Vagina (tissue), 2 donors: ENCODE measurements at regions not wholly inside any gene's neighbourhood (a gene's known extent, or its start where the extent isn't known, plus 50 kb on each side); places are given as distances from the start of the nearest gene placed in this dataset.

ENCODE experiments used
- DNase-seq, 2 donors: peaks; one replicate each; pipeline ENCODE4 v3.0.0-alpha.2; 2017; ENCODE audit errors: extremely low spot score in 2 of 2
- H3K27ac ChIP-seq: fragments of 200-600 bp; sonication (generic); one replicate; pipeline ENCODE4 v1.5.1; 2019
- H3K27me3 ChIP-seq: fragments of 200-600 bp; sonication (generic); one replicate; pipeline ENCODE4 v1.5.1; 2019
- H3K36me3 ChIP-seq, 2 donors: fragments of 200-600 bp; sonication (generic); one replicate each; pipeline ENCODE4 v1.5.1; 2017 to 2019
- H3K4me1 ChIP-seq: fragments of 200-600 bp; sonication (generic); one replicate; pipeline ENCODE4 v1.5.1; 2019
- H3K4me3 ChIP-seq, 2 donors: fragments of 200-600 bp; sonication (generic); 1 replicate in 1 of 2; 2 replicates in 1 of 2; pipeline ENCODE4 v1.5.1; 2016 to 2019
- H3K9me3 ChIP-seq: fragments of 200-600 bp; sonication (generic); one replicate; pipeline ENCODE4 v1.5.1; 2019
- POLR2A ChIP-seq, 2 donors: fragments of 450-650 bp; IDR thresholded peaks; one replicate each; pipeline ENCODE4 v1.6.1; 2017; ENCODE audit warnings: antibody characterized with exemption in 2 of 2, mild to moderate bottlenecking in 2 of 2, moderate library complexity in 2 of 2
- POLR2AphosphoS5 ChIP-seq, 2 donors: sonication (generic); formaldehyde crosslinking; IDR thresholded peaks; one replicate each; pipeline ENCODE4 v1.9.0; 2017; ENCODE audit warnings: antibody characterized with exemption in 2 of 2, mild to moderate bottlenecking in 2 of 2, low read depth in 1 of 2; ENCODE audit not compliant: insufficient read depth in 1 of 2
- intact Hi-C: fragments of 100-400 bp; cut with DNase I; formaldehyde crosslinking; loops from one replicate; pipeline ENCODE4 v1.15.1; 2023
- TF ChIP-seq, protein P1 (sequence below), 3 experiments: fragments of 450-650 bp in 2 of 3; fragments of 200-600 bp in 1 of 3; sonication (generic) in 1 of 3; IDR thresholded peaks; one replicate each; pipeline ENCODE4 v1.5.1; 2017 to 2019; ENCODE audit warnings: antibody characterized with exemption in 3 of 3, mild to moderate bottlenecking in 2 of 3, moderate library complexity in 2 of 3

DNA sequence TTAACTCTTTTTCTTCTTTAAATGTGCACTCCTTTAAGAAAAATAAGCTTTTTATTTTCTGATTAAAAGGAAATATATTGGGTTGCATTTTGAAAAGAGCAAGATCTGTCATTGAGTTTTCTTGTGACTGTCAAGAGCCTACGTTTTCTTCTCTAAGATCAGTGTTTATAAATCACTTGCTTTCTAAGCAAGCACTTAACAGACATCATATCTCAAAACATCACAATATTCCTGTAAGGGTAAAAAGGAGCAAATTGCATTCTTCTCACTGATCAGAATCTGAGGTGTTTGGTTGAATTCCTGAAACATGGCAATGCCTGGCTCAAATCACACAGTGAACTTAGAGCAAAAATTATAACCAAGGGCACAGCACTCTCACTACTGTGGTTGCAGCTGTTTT lies 231.3 kb downstream of the PCDH17 start:
- intact Hi-C loops: no loop called here
- TF ChIP-seq POLR2AphosphoS5 (IDR thresholded peaks at IDR 0.05; ENCODE audit: insufficient read depth in 1 of 2, low read depth in 1 of 2) (no peak), POLR2A (IDR thresholded peaks at IDR 0.05) (no peak)
- TF ChIP-seq, protein P1, sequence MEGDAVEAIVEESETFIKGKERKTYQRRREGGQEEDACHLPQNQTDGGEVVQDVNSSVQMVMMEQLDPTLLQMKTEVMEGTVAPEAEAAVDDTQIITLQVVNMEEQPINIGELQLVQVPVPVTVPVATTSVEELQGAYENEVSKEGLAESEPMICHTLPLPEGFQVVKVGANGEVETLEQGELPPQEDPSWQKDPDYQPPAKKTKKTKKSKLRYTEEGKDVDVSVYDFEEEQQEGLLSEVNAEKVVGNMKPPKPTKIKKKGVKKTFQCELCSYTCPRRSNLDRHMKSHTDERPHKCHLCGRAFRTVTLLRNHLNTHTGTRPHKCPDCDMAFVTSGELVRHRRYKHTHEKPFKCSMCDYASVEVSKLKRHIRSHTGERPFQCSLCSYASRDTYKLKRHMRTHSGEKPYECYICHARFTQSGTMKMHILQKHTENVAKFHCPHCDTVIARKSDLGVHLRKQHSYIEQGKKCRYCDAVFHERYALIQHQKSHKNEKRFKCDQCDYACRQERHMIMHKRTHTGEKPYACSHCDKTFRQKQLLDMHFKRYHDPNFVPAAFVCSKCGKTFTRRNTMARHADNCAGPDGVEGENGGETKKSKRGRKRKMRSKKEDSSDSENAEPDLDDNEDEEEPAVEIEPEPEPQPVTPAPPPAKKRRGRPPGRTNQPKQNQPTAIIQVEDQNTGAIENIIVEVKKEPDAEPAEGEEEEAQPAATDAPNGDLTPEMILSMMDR (IDR thresholded peaks at IDR 0.05): no peak

DNA sequence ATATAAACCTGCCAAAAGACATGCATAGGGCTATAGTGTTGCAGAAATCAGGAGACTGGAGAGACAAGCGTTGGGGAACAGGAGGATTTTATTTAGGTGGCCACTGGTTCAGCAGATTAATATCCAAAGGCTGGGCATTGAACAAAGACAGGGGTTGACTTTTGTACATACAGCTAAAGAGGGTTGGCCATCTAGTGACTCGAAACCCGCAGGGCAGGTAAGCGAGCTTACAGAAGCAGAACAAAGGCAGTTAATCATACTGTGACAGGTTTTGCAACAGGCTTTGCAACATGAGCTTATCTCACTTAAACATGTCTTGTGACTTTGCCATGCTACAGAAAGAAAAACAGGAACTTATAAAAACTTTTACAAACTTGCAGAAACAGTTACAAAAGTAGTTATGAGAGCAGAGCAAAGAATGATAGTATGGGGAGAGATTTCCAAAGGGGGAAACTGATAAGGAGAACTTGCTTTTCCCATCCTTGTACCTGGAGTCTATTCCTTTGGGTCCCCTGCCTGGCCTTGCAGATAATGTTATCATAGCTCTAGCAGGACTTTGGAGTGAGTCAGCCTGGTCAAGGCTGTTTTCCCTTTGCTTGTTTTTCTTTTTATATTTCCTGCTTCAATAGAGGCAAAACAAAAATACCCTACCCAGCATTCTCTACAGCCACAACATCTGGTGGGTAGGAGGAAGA lies 234.2 kb downstream of the PCDH17 start:
- Histone ChIP-seq H3K27ac (no peak overlapping the region), H3K4me1 (no peaks in the 10 kb centered on the region), H3K36me3 (no peaks in the 10 kb centered on the region), H3K27me3 (no peaks in the 10 kb centered on the region), H3K4me3 (no peak overlapping the region), H3K9me3 (peaks cover 5% of the 10 kb centered on the region)
- DNase-seq: no peak
- TF ChIP-seq, protein P1 (IDR thresholded peaks at IDR 0.05): no peak
- no peak for TF ChIP-seq POLR2AphosphoS5 (IDR thresholded peaks at IDR 0.05; ENCODE audit: insufficient read depth in 1 of 2, low read depth in 1 of 2)
- TF ChIP-seq POLR2A (IDR thresholded peaks at IDR 0.05): no peak
- intact Hi-C loops: no loop called here

More for the DNA sequence above, 231.3 kb downstream of the PCDH17 start:
- no peak for DNase-seq
- H3K36me3 ChIP-seq: no peaks in the 10 kb centered on the region
- peaks cover 5% of the 10 kb centered on the region for H3K9me3 ChIP-seq
- no peak overlapping the region for H3K27ac ChIP-seq
- no peaks in the 10 kb centered on the region for H3K4me1 ChIP-seq
- no peaks in the 10 kb centered on the region for H3K27me3 ChIP-seq
- H3K4me3 ChIP-seq: no peak overlapping the region

DNA sequence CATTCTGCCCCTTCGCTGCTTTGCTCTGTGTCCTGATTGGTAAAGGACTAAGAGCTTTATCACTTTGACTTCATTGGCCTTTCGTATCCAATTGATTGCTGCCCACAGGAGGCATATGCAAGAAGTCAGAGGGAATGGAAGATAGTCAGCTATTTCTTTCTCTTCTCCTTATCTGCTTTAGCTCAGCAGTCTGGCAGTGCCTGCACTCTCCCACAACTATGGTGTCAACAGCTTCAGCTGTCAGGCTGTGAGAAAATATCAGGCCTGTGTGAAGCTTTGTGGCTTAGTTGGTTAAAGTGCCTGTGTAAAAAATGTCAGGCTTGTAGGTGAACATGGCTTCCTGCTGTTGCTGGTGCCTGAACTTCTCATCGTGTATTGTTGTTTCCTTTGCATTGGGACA lies 243.0 kb downstream of the PCDH17 start:
- intact Hi-C loops: no loop called here

GRCh38 chr13:57877601-57878000 lies 246.1 kb downstream of the PCDH17 start:
- Histone ChIP-seq H3K27me3 (no peaks in the 10 kb centered on the region), H3K27ac (no peak overlapping the region), H3K9me3 (no peaks in the 10 kb centered on the region), H3K36me3 (no peaks in the 10 kb centered on the region), H3K4me3 (no peak overlapping the region), H3K4me1 (no peaks in the 10 kb centered on the region)
- DNase-seq: no peak
- intact Hi-C loops: no loop called here
- TF ChIP-seq, protein P1 (IDR thresholded peaks at IDR 0.05): no peak
- TF ChIP-seq POLR2A (IDR thresholded peaks at IDR 0.05) (no peak), POLR2AphosphoS5 (IDR thresholded peaks at IDR 0.05; ENCODE audit: insufficient read depth in 1 of 2, low read depth in 1 of 2) (no peak)

More for the DNA sequence above, 243.0 kb downstream of the PCDH17 start:
- no peaks in the 10 kb centered on the region for H3K9me3 ChIP-seq
- no peak overlapping the region for H3K27ac ChIP-seq
- H3K4me1 ChIP-seq: no peaks in the 10 kb centered on the region
- H3K27me3 ChIP-seq: no peaks in the 10 kb centered on the region
- no peak overlapping the region for H3K4me3 ChIP-seq
- no peaks in the 10 kb centered on the region for H3K36me3 ChIP-seq
- no peak for DNase-seq
- TF ChIP-seq POLR2AphosphoS5 (IDR thresholded peaks at IDR 0.05; ENCODE audit: insufficient read depth in 1 of 2, low read depth in 1 of 2) (no peak), POLR2A (IDR thresholded peaks at IDR 0.05) (no peak)
- TF ChIP-seq, protein P1 (IDR thresholded peaks at IDR 0.05): no peak

GRCh38 chr13:57878291-57878690 lies 246.7 kb downstream of the PCDH17 start:
- no peak for TF ChIP-seq POLR2AphosphoS5 (IDR thresholded peaks at IDR 0.05; ENCODE audit: insufficient read depth in 1 of 2, low read depth in 1 of 2)
- TF ChIP-seq POLR2A (IDR thresholded peaks at IDR 0.05): no peak
- TF ChIP-seq, protein P1 (IDR thresholded peaks at IDR 0.05): no peak
- Histone ChIP-seq H3K4me3 (no peak overlapping the region), H3K9me3 (no peaks in the 10 kb centered on the region), H3K27ac (no peak overlapping the region), H3K36me3 (no peaks in the 10 kb centered on the region), H3K4me1 (no peaks in the 10 kb centered on the region), H3K27me3 (no peaks in the 10 kb centered on the region)
- no peak for DNase-seq
- intact Hi-C loops: no loop called here
